GM23338 (cell line): ENCODE measurements at regions not wholly inside any gene's neighbourhood (a gene's known extent, or its start where the extent isn't known, plus 50 kb on each side); places are given as distances from the start of the nearest gene placed in this dataset.

ENCODE experiments used
- ATAC-seq: fragments of 200-7000 bp; cut with Tn5 transposase; 3 replicates; pipeline ENCODE4 v1.9.1; 2020
- DNase-seq: peaks from one replicate; pipeline ENCODE4 v3.0.0-alpha.2; 2015; ENCODE audit warnings: low spot score
- H2AFZ ChIP-seq: fragments of 200-600 bp; sonication (generic); 2 replicates; pipeline ENCODE4 v1.8.0; 2016; ENCODE audit warnings: antibody characterized with exemption, mild to moderate bottlenecking, moderate library complexity
- H3F3A ChIP-seq: fragments of 200-600 bp; sonication (generic); replicated peaks from 2 replicates; pipeline ENCODE4 v1.8.0; 2017; ENCODE audit warnings: antibody characterized with exemption, mixed run types, low read depth
- H3K27ac ChIP-seq: fragments of 200-600 bp; sonication (generic); 2 replicates; pipeline ENCODE4 v1.6.1; 2016; ENCODE audit warnings: low read depth
- H3K27me3 ChIP-seq: fragments of 200-600 bp; sonication (generic); 2 replicates; pipeline ENCODE4 v1.8.0; 2016; ENCODE audit warnings: mild to moderate bottlenecking, mixed run types, moderate library complexity; ENCODE audit not compliant: insufficient read depth
- H3K36me3 ChIP-seq: fragments of 200-600 bp; sonication (generic); 2 replicates; pipeline ENCODE4 v1.8.0; 2016; ENCODE audit warnings: mild to moderate bottlenecking; ENCODE audit not compliant: insufficient read depth
- H3K4me1 ChIP-seq: fragments of 200-600 bp; sonication (generic); 2 replicates; pipeline ENCODE4 v1.8.0; 2016; ENCODE audit warnings: mild to moderate bottlenecking, moderate library complexity; ENCODE audit not compliant: insufficient read depth
- H3K4me2 ChIP-seq: fragments of 200-600 bp; sonication (generic); 2 replicates; pipeline ENCODE4 v1.7.1; 2017; ENCODE audit warnings: mixed run types
- H3K4me3 ChIP-seq: fragments of 200-600 bp; sonication (generic); 2 replicates; pipeline ENCODE4 v1.6.1; 2016; ENCODE audit warnings: mixed run types
- H3K79me2 ChIP-seq: fragments of 200-600 bp; sonication (generic); replicated peaks from 2 replicates; pipeline ENCODE4 v1.8.0; 2017; ENCODE audit warnings: mild to moderate bottlenecking; ENCODE audit not compliant: insufficient read depth
- H3K9me2 ChIP-seq: fragments of 200-600 bp; sonication (generic); 2 replicates; pipeline ENCODE4 v1.8.0; 2017; ENCODE audit not compliant: insufficient read depth
- H4K20me1 ChIP-seq: fragments of 200-600 bp; sonication (generic); replicated peaks from 2 replicates; pipeline ENCODE4 v1.8.0; 2017; ENCODE audit warnings: mild to moderate bottlenecking; ENCODE audit not compliant: insufficient read depth
- H3K27ac Mint-ChIP-seq: 2 replicates; pipeline ENCODE4 v1.8.0; 2020; ENCODE audit warnings: inconsistent platforms, mild to moderate bottlenecking, moderate library complexity, mixed read lengths
- H3K27me3 Mint-ChIP-seq: 3 replicates; pipeline ENCODE4 v1.8.0; 2022; ENCODE audit warnings: low read depth, mild to moderate bottlenecking, moderate library complexity, mixed read lengths, inconsistent platforms; ENCODE audit not compliant: insufficient read depth, poor library complexity
- H3K36me3 Mint-ChIP-seq: 3 replicates; pipeline ENCODE4 v1.8.0; 2021; ENCODE audit warnings: low read depth, mild to moderate bottlenecking, inconsistent platforms, moderate library complexity, mixed read lengths
- H3K4me1 Mint-ChIP-seq: 3 replicates; pipeline ENCODE4 v1.8.0; 2020; ENCODE audit warnings: mild to moderate bottlenecking, inconsistent platforms, mixed read lengths
- H3K4me3 Mint-ChIP-seq: 3 replicates; pipeline ENCODE4 v1.8.0; 2021; ENCODE audit warnings: moderate library complexity, mild to moderate bottlenecking, inconsistent platforms, mixed read lengths
- H3K9me3 Mint-ChIP-seq: 3 replicates; pipeline ENCODE4 v1.8.0; 2020; ENCODE audit warnings: moderate library complexity, mild to moderate bottlenecking, inconsistent platforms, mixed read lengths
- EZH2 ChIP-seq: fragments of 200-600 bp; sonication (generic); IDR thresholded peaks from one replicate; pipeline ENCODE4 v1.8.0; 2017; ENCODE audit warnings: antibody characterized with exemption, mild to moderate bottlenecking, low read depth; ENCODE audit not compliant: unreplicated experiment
- EZH2phosphoT487 ChIP-seq: fragments of 200-600 bp; sonication (generic); IDR thresholded peaks from one replicate; pipeline ENCODE4 v1.8.1; 2018; ENCODE audit warnings: antibody characterized with exemption; ENCODE audit not compliant: unreplicated experiment
- NANOG ChIP-seq: IDR thresholded peaks from 2 replicates; pipeline ENCODE4 v1.6.1; 2016; ENCODE audit warnings: antibody characterized with exemption, borderline replicate concordance
- POLR2AphosphoS5 ChIP-seq: IDR thresholded peaks from 2 replicates; pipeline ENCODE4 v1.6.1; 2016; ENCODE audit warnings: antibody characterized with exemption, low read depth
- REST ChIP-seq: IDR thresholded peaks from one replicate; pipeline ENCODE4 v1.6.1; 2018; ENCODE audit warnings: antibody characterized with exemption; ENCODE audit not compliant: unreplicated experiment
- ZNF331 ChIP-seq: fragments of 250-450 bp; sonication (Bioruptor Pico); IDR thresholded peaks from 2 replicates; pipeline ENCODE4 v1.5.0; 2020; ENCODE audit warnings: low read depth, mild to moderate bottlenecking, moderate library complexity
- TF ChIP-seq, protein P1 (sequence below), 2 experiments: fragments of 200-600 bp in 1 of 2; sonication (generic) in 1 of 2; conservative IDR thresholded peaks; 2 replicates each; pipeline versions ENCODE4 v1.5.1 to v1.6.1; 2016 to 2017; ENCODE audit warnings: antibody characterized with exemption in 2 of 2, low read depth in 2 of 2, mild to moderate bottlenecking in 2 of 2, moderate library complexity in 1 of 2
- TF ChIP-seq, protein P2 (sequence below): fragments of 250-450 bp; sonication (Bioruptor Pico); IDR thresholded peaks from 2 replicates; pipeline ENCODE4 v1.5.0; 2020; ENCODE audit warnings: mild to moderate bottlenecking, moderate library complexity

- TF ChIP-seq, protein P1, sequence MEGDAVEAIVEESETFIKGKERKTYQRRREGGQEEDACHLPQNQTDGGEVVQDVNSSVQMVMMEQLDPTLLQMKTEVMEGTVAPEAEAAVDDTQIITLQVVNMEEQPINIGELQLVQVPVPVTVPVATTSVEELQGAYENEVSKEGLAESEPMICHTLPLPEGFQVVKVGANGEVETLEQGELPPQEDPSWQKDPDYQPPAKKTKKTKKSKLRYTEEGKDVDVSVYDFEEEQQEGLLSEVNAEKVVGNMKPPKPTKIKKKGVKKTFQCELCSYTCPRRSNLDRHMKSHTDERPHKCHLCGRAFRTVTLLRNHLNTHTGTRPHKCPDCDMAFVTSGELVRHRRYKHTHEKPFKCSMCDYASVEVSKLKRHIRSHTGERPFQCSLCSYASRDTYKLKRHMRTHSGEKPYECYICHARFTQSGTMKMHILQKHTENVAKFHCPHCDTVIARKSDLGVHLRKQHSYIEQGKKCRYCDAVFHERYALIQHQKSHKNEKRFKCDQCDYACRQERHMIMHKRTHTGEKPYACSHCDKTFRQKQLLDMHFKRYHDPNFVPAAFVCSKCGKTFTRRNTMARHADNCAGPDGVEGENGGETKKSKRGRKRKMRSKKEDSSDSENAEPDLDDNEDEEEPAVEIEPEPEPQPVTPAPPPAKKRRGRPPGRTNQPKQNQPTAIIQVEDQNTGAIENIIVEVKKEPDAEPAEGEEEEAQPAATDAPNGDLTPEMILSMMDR (conservative IDR thresholded peaks at IDR 0.05; ENCODE audit: low read depth in 2 of 2) = no peak
- no peak for TF ChIP-seq REST
- no peak for TF ChIP-seq POLR2AphosphoS5
- TF ChIP-seq EZH2 = no peak
Observed at GRCh38 chr2:221210686-221211085, 361.4 kb downstream of the EPHA4 start (continued).

GRCh38 chr2:221211653-221212052, 360.5 kb downstream of the EPHA4 start:
- Mint-ChIP-seq H3K27me3 (no peaks in the 10 kb centered on the region), H3K4me1 (peaks cover 2% of the 10 kb centered on the region; the same call in 1 of the 3 replicates), H3K27ac (no peak overlapping the region), H3K4me3 (no peak overlapping the region), H3K9me3 (no peaks in the 10 kb centered on the region), H3K36me3 (no peaks in the 10 kb centered on the region; the same call in 2 of the 3 replicates)
- DNase-seq = no peak
- Histone ChIP-seq H4K20me1 (no peaks in the 10 kb centered on the region), H3F3A (no peaks in the 10 kb centered on the region), H3K4me1 (no peaks in the 10 kb centered on the region), H2AFZ (0 out of 2 replicates have a peak overlapping the region, but pooled peaks have one; percentile 67), H3K4me2 (no peak overlapping the region), H3K27ac (no peak overlapping the region), H3K9me2 (no peaks in the 10 kb centered on the region), H3K27me3 (no peaks in the 10 kb centered on the region), H3K4me3 (no peak overlapping the region), H3K79me2 (no peaks in the 10 kb centered on the region), H3K36me3 (no peaks in the 10 kb centered on the region)
- no peak for TF ChIP-seq ZNF331 (CRISPR knock-in tag)
- TF ChIP-seq POLR2AphosphoS5 = no peak
- no peak for TF ChIP-seq EZH2
- ATAC-seq = no peak

- Mint-ChIP-seq H3K27me3 (no peaks in the 10 kb centered on the region), H3K9me3 (no peaks in the 10 kb centered on the region), H3K36me3 (no peaks in the 10 kb centered on the region; the same call in 2 of the 3 replicates), H3K27ac (no peak overlapping the region), H3K4me1 (peaks cover 2% of the 10 kb centered on the region; the same call in 1 of the 3 replicates), H3K4me3 (no peak overlapping the region)
- no peaks in the 10 kb centered on the region for H4K20me1 ChIP-seq
- H3F3A ChIP-seq = no peaks in the 10 kb centered on the region
- H3K36me3 ChIP-seq = no peaks in the 10 kb centered on the region
- no peaks in the 10 kb centered on the region for H3K4me1 ChIP-seq
- DNase-seq (no peak), ATAC-seq (no peak)
- no peak overlapping the region for H3K4me2 ChIP-seq
- no peaks in the 10 kb centered on the region for H3K9me2 ChIP-seq
- H3K27ac ChIP-seq = no peak overlapping the region
- peak overlapping the region; percentile 67; the same call in 1 of the 2 replicates for H2AFZ ChIP-seq
- H3K4me3 ChIP-seq = no peak overlapping the region
- no peaks in the 10 kb centered on the region for H3K27me3 ChIP-seq
- H3K79me2 ChIP-seq = no peaks in the 10 kb centered on the region
- TF ChIP-seq EZH2 (no peak), POLR2AphosphoS5 (no peak), EZH2phosphoT487 (no peak), NANOG (no peak)
- TF ChIP-seq, protein P2, sequence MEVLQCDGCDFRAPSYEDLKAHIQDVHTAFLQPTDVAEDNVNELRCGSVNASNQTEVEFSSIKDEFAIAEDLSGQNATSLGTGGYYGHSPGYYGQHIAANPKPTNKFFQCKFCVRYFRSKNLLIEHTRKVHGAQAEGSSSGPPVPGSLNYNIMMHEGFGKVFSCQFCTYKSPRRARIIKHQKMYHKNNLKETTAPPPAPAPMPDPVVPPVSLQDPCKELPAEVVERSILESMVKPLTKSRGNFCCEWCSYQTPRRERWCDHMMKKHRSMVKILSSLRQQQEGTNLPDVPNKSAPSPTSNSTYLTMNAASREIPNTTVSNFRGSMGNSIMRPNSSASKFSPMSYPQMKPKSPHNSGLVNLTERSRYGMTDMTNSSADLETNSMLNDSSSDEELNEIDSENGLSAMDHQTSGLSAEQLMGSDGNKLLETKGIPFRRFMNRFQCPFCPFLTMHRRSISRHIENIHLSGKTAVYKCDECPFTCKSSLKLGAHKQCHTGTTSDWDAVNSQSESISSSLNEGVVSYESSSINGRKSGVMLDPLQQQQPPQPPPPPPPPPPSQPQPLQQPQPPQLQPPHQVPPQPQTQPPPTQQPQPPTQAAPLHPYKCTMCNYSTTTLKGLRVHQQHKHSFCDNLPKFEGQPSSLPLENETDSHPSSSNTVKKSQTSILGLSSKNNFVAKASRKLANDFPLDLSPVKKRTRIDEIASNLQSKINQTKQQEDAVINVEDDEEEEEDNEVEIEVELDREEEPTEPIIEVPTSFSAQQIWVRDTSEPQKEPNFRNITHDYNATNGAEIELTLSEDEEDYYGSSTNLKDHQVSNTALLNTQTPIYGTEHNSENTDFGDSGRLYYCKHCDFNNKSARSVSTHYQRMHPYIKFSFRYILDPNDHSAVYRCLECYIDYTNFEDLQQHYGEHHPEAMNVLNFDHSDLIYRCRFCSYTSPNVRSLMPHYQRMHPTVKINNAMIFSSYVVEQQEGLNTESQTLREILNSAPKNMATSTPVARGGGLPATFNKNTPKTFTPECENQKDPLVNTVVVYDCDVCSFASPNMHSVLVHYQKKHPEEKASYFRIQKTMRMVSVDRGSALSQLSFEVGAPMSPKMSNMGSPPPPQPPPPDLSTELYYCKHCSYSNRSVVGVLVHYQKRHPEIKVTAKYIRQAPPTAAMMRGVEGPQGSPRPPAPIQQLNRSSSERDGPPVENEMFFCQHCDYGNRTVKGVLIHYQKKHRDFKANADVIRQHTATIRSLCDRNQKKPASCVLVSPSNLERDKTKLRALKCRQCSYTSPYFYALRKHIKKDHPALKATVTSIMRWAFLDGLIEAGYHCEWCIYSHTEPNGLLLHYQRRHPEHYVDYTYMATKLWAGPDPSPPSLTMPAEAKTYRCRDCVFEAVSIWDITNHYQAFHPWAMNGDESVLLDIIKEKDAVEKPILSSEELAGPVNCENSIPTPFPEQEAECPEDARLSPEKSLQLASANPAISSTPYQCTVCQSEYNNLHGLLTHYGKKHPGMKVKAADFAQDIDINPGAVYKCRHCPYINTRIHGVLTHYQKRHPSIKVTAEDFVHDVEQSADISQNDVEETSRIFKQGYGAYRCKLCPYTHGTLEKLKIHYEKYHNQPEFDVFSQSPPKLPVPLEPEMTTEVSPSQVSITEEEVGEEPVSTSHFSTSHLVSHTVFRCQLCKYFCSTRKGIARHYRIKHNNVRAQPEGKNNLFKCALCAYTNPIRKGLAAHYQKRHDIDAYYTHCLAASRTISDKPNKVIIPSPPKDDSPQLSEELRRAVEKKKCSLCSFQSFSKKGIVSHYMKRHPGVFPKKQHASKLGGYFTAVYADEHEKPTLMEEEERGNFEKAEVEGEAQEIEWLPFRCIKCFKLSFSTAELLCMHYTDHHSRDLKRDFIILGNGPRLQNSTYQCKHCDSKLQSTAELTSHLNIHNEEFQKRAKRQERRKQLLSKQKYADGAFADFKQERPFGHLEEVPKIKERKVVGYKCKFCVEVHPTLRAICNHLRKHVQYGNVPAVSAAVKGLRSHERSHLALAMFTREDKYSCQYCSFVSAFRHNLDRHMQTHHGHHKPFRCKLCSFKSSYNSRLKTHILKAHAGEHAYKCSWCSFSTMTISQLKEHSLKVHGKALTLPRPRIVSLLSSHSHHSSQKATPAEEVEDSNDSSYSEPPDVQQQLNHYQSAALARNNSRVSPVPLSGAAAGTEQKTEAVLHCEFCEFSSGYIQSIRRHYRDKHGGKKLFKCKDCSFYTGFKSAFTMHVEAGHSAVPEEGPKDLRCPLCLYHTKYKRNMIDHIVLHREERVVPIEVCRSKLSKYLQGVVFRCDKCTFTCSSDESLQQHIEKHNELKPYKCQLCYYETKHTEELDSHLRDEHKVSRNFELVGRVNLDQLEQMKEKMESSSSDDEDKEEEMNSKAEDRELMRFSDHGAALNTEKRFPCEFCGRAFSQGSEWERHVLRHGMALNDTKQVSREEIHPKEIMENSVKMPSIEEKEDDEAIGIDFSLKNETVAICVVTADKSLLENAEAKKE (CRISPR knock-in tag) = no peak
Observed at GRCh38 chr2:221212105-221212504, 360.0 kb downstream of the EPHA4 start.
